ENCODE measurements at regions not wholly inside any gene's neighbourhood (a gene's known extent, or its start where the extent isn't known, plus 50 kb on each side); places are given as distances from the start of the nearest gene placed in this dataset.

DNA sequence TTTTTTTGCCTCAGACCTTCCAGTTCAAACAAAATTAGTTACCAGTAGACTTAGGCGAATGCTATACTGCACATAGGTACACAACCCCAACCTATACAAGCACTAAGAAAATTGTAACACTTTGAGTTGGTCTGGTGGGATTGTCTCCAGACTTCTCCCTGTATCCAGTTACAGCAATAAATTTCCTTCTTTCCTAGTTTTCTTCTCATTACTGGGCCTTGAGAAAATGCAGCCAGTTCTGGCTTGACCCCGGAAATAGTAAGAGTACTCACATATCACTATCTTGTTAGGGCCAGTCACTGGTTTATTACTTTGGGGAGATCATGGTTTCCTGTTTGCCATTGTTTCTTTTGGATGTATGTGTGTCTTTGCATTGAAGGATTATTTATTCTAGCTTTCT lies 868.4 kb downstream of the DIPK2A start:
- TF ChIP-seq, protein P1, sequence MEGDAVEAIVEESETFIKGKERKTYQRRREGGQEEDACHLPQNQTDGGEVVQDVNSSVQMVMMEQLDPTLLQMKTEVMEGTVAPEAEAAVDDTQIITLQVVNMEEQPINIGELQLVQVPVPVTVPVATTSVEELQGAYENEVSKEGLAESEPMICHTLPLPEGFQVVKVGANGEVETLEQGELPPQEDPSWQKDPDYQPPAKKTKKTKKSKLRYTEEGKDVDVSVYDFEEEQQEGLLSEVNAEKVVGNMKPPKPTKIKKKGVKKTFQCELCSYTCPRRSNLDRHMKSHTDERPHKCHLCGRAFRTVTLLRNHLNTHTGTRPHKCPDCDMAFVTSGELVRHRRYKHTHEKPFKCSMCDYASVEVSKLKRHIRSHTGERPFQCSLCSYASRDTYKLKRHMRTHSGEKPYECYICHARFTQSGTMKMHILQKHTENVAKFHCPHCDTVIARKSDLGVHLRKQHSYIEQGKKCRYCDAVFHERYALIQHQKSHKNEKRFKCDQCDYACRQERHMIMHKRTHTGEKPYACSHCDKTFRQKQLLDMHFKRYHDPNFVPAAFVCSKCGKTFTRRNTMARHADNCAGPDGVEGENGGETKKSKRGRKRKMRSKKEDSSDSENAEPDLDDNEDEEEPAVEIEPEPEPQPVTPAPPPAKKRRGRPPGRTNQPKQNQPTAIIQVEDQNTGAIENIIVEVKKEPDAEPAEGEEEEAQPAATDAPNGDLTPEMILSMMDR (IDR thresholded peaks at IDR 0.05), result no peak
- Mint-ChIP-seq H3K9me3 (peaks cover 7 to 23% (median 16%) of the 10 kb centered on the region in 7 donors), H3K4me1 (no peaks in the 10 kb centered on the region), H3K36me3 (no peaks in the 10 kb centered on the region), H3K27me3 (ENCODE audit: low read depth in 3 of 3) (no peaks in the 10 kb centered on the region), H3K27ac (no peak overlapping the region), H3K4me3 (no peak overlapping the region)
- Histone ChIP-seq H3K9ac (ENCODE audit: insufficient read depth, low read length, poor library complexity, severe bottlenecking) (no peak overlapping the region), H3K9me3 (replicated peaks in 1 of 2; ENCODE audit: control insufficient read depth in 1 of 2, insufficient read depth in 1 of 2, low read length in 2 of 2) (peaks cover 7 to 11% of the 10 kb centered on the region in 2 donors), H3K4me2 (replicated peaks; ENCODE audit: extremely low read depth, low read length, poor library complexity, severe bottlenecking) (no peak overlapping the region), H3K27ac (ENCODE audit: low read depth in 1 of 2, low read length in 2 of 2) (no peak overlapping the region), H3K4me1 (ENCODE audit: control insufficient read depth in 1 of 2, insufficient read depth in 2 of 2, low read length in 2 of 2) (no peaks in the 10 kb centered on the region), H3K79me2 (ENCODE audit: insufficient read depth, low read length) (no peaks in the 10 kb centered on the region), H3K4me3 (replicated peaks in 1 of 3; ENCODE audit: low read depth in 2 of 3, low read length in 3 of 3) (no peak overlapping the region), H3K27me3 (ENCODE audit: control insufficient read depth in 2 of 2, insufficient read depth in 2 of 2, low read length in 2 of 2) (no peaks in the 10 kb centered on the region), H2AFZ (ENCODE audit: insufficient read depth, low read depth, low read length, poor library complexity, severe bottlenecking) (no peak overlapping the region), H4K20me1 (ENCODE audit: insufficient read depth, low read length) (no peaks in the 10 kb centered on the region), H3K36me3 (replicated peaks in 1 of 2; ENCODE audit: control insufficient read depth in 1 of 2, insufficient read depth in 2 of 2, low read length in 2 of 2) (no peaks in the 10 kb centered on the region)
- no CpG with 5 or more reads among the region's 2 CpGs for WGBS (ENCODE audit: insufficient coverage)
- no peak for DNase-seq
- intact Hi-C loops (cut with micrococcal nuclease), result no loop called here

DNA sequence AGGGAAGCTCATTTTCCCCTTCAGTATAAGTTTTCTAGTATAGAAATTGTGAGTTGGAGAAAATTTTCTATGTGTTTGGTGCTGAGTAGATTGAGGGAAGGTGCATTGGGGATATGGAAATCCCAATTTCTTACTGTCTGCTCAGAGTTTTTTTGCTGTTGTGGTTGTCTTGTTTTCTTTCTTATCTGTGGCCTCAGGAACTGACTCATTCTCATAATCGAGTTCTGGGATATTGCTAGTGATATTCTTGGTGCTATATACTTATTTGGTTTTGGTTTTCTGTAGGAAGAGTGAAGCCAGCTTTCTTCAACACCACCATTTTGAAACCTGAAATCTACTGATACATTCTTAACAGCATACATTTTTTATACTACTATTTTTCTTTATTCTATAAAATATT lies 869.2 kb downstream of the DIPK2A start:
- intact Hi-C loops (cut with micrococcal nuclease), result no loop called here
- H3K4me1 ChIP-seq (ENCODE audit: control insufficient read depth in 1 of 2, insufficient read depth in 2 of 2, low read length in 2 of 2), result no peaks in the 10 kb centered on the region
- H3K9me3 Mint-ChIP-seq, result peaks cover 7 to 20% (median 12%) of the 10 kb centered on the region in 7 donors

More for the DNA sequence above, 869.2 kb downstream of the DIPK2A start:
- Histone ChIP-seq H4K20me1 (ENCODE audit: insufficient read depth, low read length) (no peaks in the 10 kb centered on the region), H3K27ac (ENCODE audit: low read depth in 1 of 2, low read length in 2 of 2) (no peak overlapping the region), H3K9me3 (replicated peaks in 1 of 2; ENCODE audit: control insufficient read depth in 1 of 2, insufficient read depth in 1 of 2, low read length in 2 of 2) (peaks cover 6 to 11% of the 10 kb centered on the region in 2 donors), H3K36me3 (replicated peaks in 1 of 2; ENCODE audit: control insufficient read depth in 1 of 2, insufficient read depth in 2 of 2, low read length in 2 of 2) (no peaks in the 10 kb centered on the region), H3K79me2 (ENCODE audit: insufficient read depth, low read length) (no peaks in the 10 kb centered on the region), H3K4me2 (replicated peaks; ENCODE audit: extremely low read depth, low read length, poor library complexity, severe bottlenecking) (no peak overlapping the region), H2AFZ (ENCODE audit: insufficient read depth, low read depth, low read length, poor library complexity, severe bottlenecking) (no peak overlapping the region), H3K9ac (ENCODE audit: insufficient read depth, low read length, poor library complexity, severe bottlenecking) (no peak overlapping the region), H3K4me3 (replicated peaks in 1 of 3; ENCODE audit: low read depth in 2 of 3, low read length in 3 of 3) (no peak overlapping the region), H3K27me3 (ENCODE audit: control insufficient read depth in 2 of 2, insufficient read depth in 2 of 2, low read length in 2 of 2) (no peaks in the 10 kb centered on the region)
- no peaks in the 10 kb centered on the region for H3K27me3 Mint-ChIP-seq (ENCODE audit: low read depth in 3 of 3)
- WGBS (ENCODE audit: insufficient coverage), result no CpG with 5 or more reads among the region's 1 CpG
- H3K4me3 Mint-ChIP-seq, result no peak overlapping the region
- no peaks in the 10 kb centered on the region for H3K36me3 Mint-ChIP-seq
- H3K4me1 Mint-ChIP-seq, result no peaks in the 10 kb centered on the region
- H3K27ac Mint-ChIP-seq, result no peak overlapping the region
- TF ChIP-seq, protein P1 (IDR thresholded peaks at IDR 0.05), result no peak
- no peak for DNase-seq

Data from CD14-positive monocyte (primary cell).